DOHH2 (cell line): ENCODE measurements at regions not wholly inside any gene's neighbourhood (a gene's known extent, or its start where the extent isn't known, plus 50 kb on each side); places are given as distances from the start of the nearest gene placed in this dataset.

ENCODE experiments used
- H3F3A ChIP-seq: fragments of 200-600 bp; sonication (generic), shearing (Covaris generic); 2 replicates; pipeline ENCODE4 v1.6.0; 2016; ENCODE audit warnings: antibody characterized with exemption, mild to moderate bottlenecking; ENCODE audit not compliant: control insufficient read depth, insufficient read depth
- H3K27ac ChIP-seq: fragments of 200-600 bp; sonication (generic); 2 replicates; pipeline ENCODE4 v1.5.1; 2014; ENCODE audit warnings: low read depth, mild to moderate bottlenecking, low read length, moderate library complexity
- H3K27me3 ChIP-seq: fragments of 200-600 bp; sonication (generic); 2 replicates; pipeline ENCODE4 v1.6.1; 2014; ENCODE audit warnings: mild to moderate bottlenecking, low read length, mixed read lengths; ENCODE audit not compliant: control insufficient read depth
- H3K36me3 ChIP-seq: fragments of 200-600 bp; sonication (generic); 2 replicates; pipeline ENCODE4 v1.6.1; 2014; ENCODE audit warnings: mild to moderate bottlenecking, low read length, moderate library complexity, mixed read lengths; ENCODE audit not compliant: control insufficient read depth
- H3K4me1 ChIP-seq: fragments of 200-600 bp; sonication (generic); 2 replicates; pipeline ENCODE4 v1.6.1; 2014; ENCODE audit warnings: mild to moderate bottlenecking, low read length, mixed read lengths; ENCODE audit not compliant: control insufficient read depth
- H3K4me2 ChIP-seq: fragments of 200-600 bp; sonication (generic); 2 replicates; pipeline ENCODE4 v1.6.0; 2014; ENCODE audit warnings: mild to moderate bottlenecking, low read length, moderate library complexity
- H3K4me3 ChIP-seq: fragments of 200-600 bp; sonication (generic); 2 replicates; pipeline ENCODE4 v1.5.1; 2014; ENCODE audit warnings: mild to moderate bottlenecking, low read length, mixed read lengths
- H3K79me2 ChIP-seq: fragments of 200-600 bp; sonication (generic); 2 replicates; pipeline ENCODE4 v1.6.1; 2014; ENCODE audit warnings: mild to moderate bottlenecking, low read length, mixed read lengths; ENCODE audit not compliant: control insufficient read depth
- H3K9me2 ChIP-seq: fragments of 200-600 bp; sonication (generic); replicated peaks from 2 replicates; pipeline ENCODE4 v1.6.1; 2014; ENCODE audit warnings: mild to moderate bottlenecking, low read length, mixed read lengths; ENCODE audit not compliant: control insufficient read depth
- H3K9me3 ChIP-seq: fragments of 200-600 bp; sonication (generic); 2 replicates; pipeline ENCODE4 v1.6.1; 2014; ENCODE audit warnings: antibody characterized with exemption, low read length, mixed read lengths; ENCODE audit not compliant: control insufficient read depth, insufficient read depth
- H4K20me1 ChIP-seq: fragments of 200-600 bp; sonication (generic); 2 replicates; pipeline ENCODE4 v1.6.0; 2014; ENCODE audit warnings: low read depth, mild to moderate bottlenecking, antibody characterized with exemption, low read length, moderate library complexity; ENCODE audit not compliant: control insufficient read depth, insufficient read depth
- CTCF ChIP-seq: fragments of 200-600 bp; sonication (generic); IDR thresholded peaks from one replicate; pipeline ENCODE4 v1.5.1; 2014; ENCODE audit warnings: antibody characterized with exemption, mild to moderate bottlenecking, low read depth, low read length; ENCODE audit not compliant: poor library complexity, severe bottlenecking
- EZH2phosphoT487 ChIP-seq: fragments of 200-600 bp; sonication (generic); IDR thresholded peaks from 2 replicates; pipeline ENCODE4 v1.6.1; 2017; ENCODE audit warnings: borderline replicate concordance, mild to moderate bottlenecking, antibody characterized with exemption, low read length, moderate library complexity, mixed read lengths

- Histone ChIP-seq H3K9me2 (no peaks in the 10 kb centered on the region), H3K4me1 (no peaks in the 10 kb centered on the region), H3F3A (no peaks in the 10 kb centered on the region), H3K9me3 (no peaks in the 10 kb centered on the region), H4K20me1 (no peaks in the 10 kb centered on the region), H3K27me3 (no peaks in the 10 kb centered on the region), H3K79me2 (no peaks in the 10 kb centered on the region), H3K27ac (no peak overlapping the region), H3K36me3 (no peaks in the 10 kb centered on the region), H3K4me3 (no peak overlapping the region), H3K4me2 (no peak overlapping the region)
- TF ChIP-seq EZH2phosphoT487 (no peak), CTCF (no peak)
Observed at GRCh38 chr5:155313518-155313917, 300.0 kb downstream of the KIF4B start.

GRCh38 chr5:155316070-155316714 lies 302.6 kb downstream of the KIF4B start:
- no peak overlapping the region for H3K4me3 ChIP-seq
- no peak for TF ChIP-seq EZH2phosphoT487
- TF ChIP-seq CTCF: no peak
- H3K9me3 ChIP-seq: no peaks in the 10 kb centered on the region
- H3K79me2 ChIP-seq: no peaks in the 10 kb centered on the region
- no peaks in the 10 kb centered on the region for H3F3A ChIP-seq
- H3K4me1 ChIP-seq: no peaks in the 10 kb centered on the region
- H3K27me3 ChIP-seq: no peaks in the 10 kb centered on the region
- no peak overlapping the region for H3K4me2 ChIP-seq
- no peak overlapping the region for H3K27ac ChIP-seq
- H3K36me3 ChIP-seq: no peaks in the 10 kb centered on the region
- no peaks in the 10 kb centered on the region for H4K20me1 ChIP-seq
- no peaks in the 10 kb centered on the region for H3K9me2 ChIP-seq

GRCh38 chr5:155332618-155333017 lies 319.1 kb downstream of the KIF4B start:
- Histone ChIP-seq H3K4me2 (no peak overlapping the region), H3K9me3 (no peaks in the 10 kb centered on the region), H3K9me2 (no peaks in the 10 kb centered on the region), H3K79me2 (no peaks in the 10 kb centered on the region), H3K4me3 (no peak overlapping the region), H3K4me1 (no peaks in the 10 kb centered on the region), H3K36me3 (no peaks in the 10 kb centered on the region), H3F3A (no peaks in the 10 kb centered on the region), H4K20me1 (no peaks in the 10 kb centered on the region), H3K27ac (no peak overlapping the region), H3K27me3 (no peaks in the 10 kb centered on the region)
- no peak for TF ChIP-seq EZH2phosphoT487
- no peak for TF ChIP-seq CTCF
